HL-60/S4 treated with phorbol 12-myristate 13-acetate at 8.2 ng/mL for 4 days and 3 days (cell line): ENCODE measurements at regions not wholly inside any gene's neighbourhood (a gene's known extent, or its start where the extent isn't known, plus 50 kb on each side); places are given as distances from the start of the nearest gene placed in this dataset.
"Not testable (repeated sequence)": the region's sequence is repeated elsewhere in the genome, so short reads cannot be mapped to it uniquely, and the experiment has no call there.

Experiments used
- in situ Hi-C: fragments of 300-500 bp; cut with MboI; formaldehyde crosslinking; loops from 2 replicates; pipeline ENCODE4 v1.15.0; 2022; ENCODE audit warnings: low sequenced_read_pairs

GRCh38 chr6:53446151-53446550 is 97.4 kb upstream of the ELOVL5 start:
- in situ Hi-C loops: loop anchor here (25.0 kb wide), 1 partner anchor 284 kb away; no protein-coding TSS in a partner anchor

GRCh38 chr6:53441761-53442160 is 93.0 kb upstream of the ELOVL5 start:
- in situ Hi-C loops: loop anchor here (25.0 kb wide), 1 partner anchor 279 kb away; no protein-coding TSS in a partner anchor

DNA sequence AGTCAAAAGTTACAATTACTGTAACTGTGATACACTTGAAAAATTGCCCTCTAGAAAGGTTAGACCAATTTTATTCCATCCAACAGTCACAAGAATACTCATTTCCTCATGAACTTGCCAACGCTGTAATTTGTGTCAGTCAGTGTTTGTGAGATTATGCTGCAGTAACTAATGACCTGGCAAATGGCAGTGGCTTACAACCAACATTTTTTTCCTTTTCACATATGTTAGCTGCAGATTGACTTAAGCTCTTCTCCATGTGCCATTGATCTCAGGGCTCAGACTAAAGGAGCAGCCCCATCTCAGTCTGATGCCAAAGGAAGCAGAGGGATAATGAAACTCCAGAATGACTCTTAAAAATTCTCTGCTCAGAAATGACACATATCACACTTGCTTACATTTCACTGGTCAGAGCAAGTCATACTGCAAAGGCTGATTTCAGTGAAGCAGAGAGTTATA is 92.3 kb upstream of the ELOVL5 start:
- in situ Hi-C loops: loop anchor here (25.0 kb wide), 1 partner anchor 279 kb away; no protein-coding TSS in a partner anchor

DNA sequence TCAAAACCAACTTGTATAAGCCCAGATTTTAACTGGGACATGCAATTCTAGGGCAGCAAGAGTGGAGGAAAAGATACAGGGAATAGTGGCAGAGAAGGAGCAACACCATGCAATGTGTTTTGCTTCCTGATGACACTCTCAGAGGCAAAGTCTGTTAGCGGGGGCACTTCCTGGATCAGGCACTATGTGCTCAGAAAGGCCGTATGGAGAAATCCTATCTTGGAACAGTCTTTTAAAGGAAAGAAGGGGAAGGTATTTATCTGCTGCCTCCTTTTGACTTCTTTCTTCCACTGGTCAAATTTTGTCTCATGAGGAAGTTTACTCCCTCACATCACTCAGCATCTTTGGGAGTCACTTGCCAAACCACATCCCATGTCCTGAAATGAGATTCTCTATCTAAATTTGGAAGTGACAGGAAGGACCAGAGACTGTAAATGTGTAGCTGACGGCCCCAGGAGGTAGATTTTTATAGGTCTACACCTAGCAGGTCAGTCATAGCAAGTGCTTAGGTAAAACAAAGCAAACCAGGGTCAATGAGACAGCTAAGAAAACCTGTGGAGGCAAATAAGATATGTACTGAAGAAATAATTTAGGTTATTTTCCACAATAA is 91.7 kb upstream of the ELOVL5 start:
- in situ Hi-C loops: loop anchor here (25.0 kb wide), 1 partner anchor 278 kb away; no protein-coding TSS in a partner anchor

DNA sequence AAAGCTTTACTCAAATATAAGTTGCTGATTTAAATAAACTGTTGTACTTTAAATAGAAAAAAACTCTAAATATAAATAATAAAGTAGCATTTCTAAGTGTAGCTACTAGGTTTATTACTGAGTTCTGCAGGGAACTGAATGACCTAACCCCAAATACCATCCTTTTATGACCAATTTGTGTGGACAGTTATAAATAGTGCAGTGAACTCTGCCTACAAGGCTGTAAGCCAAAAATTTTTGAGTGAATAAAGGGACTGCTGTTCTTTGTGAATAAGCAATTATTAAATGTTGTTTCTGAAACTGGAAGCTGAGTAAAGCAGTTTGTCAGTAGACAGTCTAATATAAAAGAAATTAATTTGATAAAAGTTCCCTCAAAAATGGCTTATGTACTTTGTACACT is 90.8 kb upstream of the ELOVL5 start:
- in situ Hi-C loops: loop anchor here (25.0 kb wide), 1 partner anchor 277 kb away; no protein-coding TSS in a partner anchor

- in situ Hi-C loops: loop anchor here (25.0 kb wide), 1 partner anchor 275 kb away; no protein-coding TSS in a partner anchor
Observed at GRCh38 chr6:53437557-53438202, 88.9 kb upstream of the ELOVL5 start.

GRCh38 chr6:53436526-53437303 is 88.0 kb upstream of the ELOVL5 start:
- in situ Hi-C loops: loop anchor here (25.0 kb wide), 1 partner anchor 274 kb away; no protein-coding TSS in a partner anchor

DNA sequence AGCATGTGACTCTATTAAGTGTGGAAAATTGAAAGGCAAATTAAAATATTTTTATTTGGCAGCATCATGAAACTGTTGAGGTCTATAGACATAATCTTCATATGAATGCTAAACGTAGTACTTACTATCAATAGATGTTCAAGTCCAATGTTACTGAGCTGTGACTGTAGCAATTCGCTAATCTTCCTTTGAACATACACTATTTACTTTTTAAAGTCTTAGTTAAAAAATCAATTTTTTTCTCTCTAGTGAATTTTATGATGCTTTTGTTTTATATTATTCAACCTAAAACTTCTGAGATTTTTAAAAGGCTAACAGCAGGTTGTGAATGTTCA is 85.2 kb upstream of the ELOVL5 start:
- in situ Hi-C loops: loop anchor here (25.0 kb wide), 1 partner anchor 272 kb away; no protein-coding TSS in a partner anchor

- in situ Hi-C loops: loop anchor here (25.0 kb wide), 1 partner anchor 271 kb away; no protein-coding TSS in a partner anchor
Observed at GRCh38 chr6:53433261-53433950, 84.7 kb upstream of the ELOVL5 start.

DNA sequence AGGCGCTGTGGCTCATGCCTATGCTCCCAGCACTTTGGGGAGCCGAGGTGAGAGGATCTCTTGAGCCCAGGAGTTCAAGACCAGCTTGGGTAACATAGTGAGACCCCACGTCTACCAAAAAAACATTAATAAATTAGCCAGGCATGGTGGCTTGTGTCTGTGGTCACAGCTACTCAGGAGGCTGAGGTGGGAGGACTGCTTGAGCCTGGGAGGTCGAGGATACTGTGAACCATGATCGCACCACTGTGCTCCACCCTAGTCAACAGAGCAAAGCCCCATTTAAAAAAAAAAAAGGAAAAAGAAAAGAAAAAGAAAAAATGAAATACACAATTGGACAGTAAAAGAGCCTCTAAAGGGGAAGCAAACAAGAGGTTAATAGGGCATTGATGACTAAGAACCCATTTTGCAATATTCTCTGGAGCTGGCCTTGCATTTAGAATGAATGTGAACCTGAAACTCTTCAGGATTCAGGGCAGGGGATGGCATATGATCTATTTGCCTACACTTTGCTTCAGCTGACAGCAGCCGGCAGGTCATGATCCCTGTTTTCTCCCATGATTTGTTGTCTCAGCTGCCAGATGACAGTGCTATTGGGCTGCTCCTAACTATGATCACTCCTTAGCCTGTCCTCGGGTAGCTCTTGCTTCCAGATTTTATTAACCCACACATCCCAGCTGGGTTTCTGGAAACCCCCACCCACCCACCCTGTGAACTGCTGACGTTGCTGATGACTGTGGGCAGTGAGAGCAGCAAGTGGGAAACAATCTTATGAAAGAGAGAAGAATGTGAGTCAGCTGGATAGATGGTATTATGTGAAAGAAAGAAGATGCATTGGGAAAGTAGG is 83.8 kb upstream of the ELOVL5 start:
- in situ Hi-C loops: loop anchor here (25.0 kb wide), 1 partner anchor 270 kb away; no protein-coding TSS in a partner anchor

DNA sequence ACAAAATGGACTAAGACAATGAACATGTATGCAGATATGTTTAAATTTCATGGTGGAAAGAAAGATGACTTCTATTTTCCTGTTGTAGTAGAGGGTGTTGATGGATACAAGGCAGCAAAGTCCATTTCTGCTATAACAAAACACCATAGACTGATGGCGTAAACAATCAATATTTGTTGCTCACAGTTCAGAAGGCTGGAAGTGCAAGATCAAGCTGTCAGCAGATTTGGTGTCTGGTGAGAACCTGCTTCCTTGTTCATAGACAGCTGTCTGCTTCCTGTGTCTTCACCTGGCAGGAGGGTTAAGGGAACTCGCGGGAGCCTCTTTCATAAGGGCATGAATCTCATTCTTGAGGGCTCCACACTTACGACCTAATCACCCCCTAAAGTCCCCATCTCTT is 83.0 kb upstream of the ELOVL5 start:
- in situ Hi-C loops: loop anchor here (25.0 kb wide), 1 partner anchor 269 kb away; no protein-coding TSS in a partner anchor

DNA sequence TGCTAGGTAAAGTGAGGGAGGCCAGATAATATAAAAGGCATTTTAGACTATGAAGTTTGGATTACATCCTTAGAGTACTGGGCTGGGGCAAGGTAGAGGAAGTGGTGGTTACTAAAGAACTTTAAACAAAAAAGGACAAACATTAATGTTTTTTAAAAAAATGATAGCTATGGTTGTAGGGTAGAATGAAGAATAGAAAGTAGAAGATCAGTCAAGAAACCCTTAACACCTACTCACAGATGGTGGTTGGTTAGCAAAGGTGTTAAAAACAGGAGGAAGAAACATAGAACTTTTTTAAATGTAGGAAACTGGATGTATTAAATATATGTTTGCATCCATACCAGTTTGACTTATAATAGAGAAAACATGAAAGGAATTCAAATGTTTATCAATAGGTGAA is 80.7 kb upstream of the ELOVL5 start:
- in situ Hi-C loops: loop anchor here (25.0 kb wide), 1 partner anchor 267 kb away; no protein-coding TSS in a partner anchor

- in situ Hi-C loops: loop anchor here (25.0 kb wide), 1 partner anchor 267 kb away; no protein-coding TSS in a partner anchor
Observed at GRCh38 chr6:53428886-53429285, 80.1 kb upstream of the ELOVL5 start.

DNA sequence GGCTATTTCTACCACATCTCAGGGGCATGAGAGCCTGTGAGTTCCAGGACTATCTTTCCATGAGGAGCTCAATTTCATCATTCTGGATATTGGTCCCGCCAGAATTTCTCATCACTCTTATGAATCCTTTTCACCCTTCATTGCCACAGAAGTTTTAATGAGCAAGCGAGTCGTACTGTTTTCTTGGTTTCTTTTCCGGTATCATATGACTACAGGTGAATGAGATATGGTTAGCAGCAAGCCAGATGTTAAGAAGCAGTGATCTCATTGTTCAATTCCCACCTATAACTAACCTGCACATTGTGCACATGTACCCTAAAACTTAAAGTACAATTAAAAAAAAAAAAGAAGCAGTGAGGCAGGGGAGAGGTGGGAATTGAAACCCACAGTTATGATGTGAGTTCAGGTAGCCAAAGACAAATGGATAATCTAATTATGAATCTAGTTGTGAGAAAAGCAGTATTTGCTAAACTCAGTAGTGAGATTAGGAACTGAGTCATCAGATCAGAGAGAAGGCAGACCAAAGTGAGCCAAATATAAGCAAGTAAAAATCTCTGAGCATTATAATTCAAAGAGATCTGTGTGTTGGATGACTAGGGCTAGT is 78.0 kb upstream of the ELOVL5 start:
- in situ Hi-C loops: loop anchor here (25.0 kb wide), 1 partner anchor 264 kb away; no protein-coding TSS in a partner anchor

- in situ Hi-C loops: loop anchor here (25.0 kb wide), 1 partner anchor 264 kb away; no protein-coding TSS in a partner anchor
Observed at GRCh38 chr6:53426117-53426516, 77.4 kb upstream of the ELOVL5 start.

- in situ Hi-C loops: loop anchor here (25.0 kb wide), 1 partner anchor 263 kb away; no protein-coding TSS in a partner anchor
Observed at GRCh38 chr6:53424976-53425718, 76.4 kb upstream of the ELOVL5 start.

- in situ Hi-C loops: no loop called here
Observed at GRCh38 chr6:53424300-53424699, 75.5 kb upstream of the ELOVL5 start.

GRCh38 chr6:53423560-53423959 is 74.8 kb upstream of the ELOVL5 start:
- in situ Hi-C loops: not testable (repeated sequence)
